ENCODE measurements at regions not wholly inside any gene's neighbourhood (a gene's known extent, or its start where the extent isn't known, plus 50 kb on each side); places are given as distances from the start of the nearest gene placed in this dataset.

DNA sequence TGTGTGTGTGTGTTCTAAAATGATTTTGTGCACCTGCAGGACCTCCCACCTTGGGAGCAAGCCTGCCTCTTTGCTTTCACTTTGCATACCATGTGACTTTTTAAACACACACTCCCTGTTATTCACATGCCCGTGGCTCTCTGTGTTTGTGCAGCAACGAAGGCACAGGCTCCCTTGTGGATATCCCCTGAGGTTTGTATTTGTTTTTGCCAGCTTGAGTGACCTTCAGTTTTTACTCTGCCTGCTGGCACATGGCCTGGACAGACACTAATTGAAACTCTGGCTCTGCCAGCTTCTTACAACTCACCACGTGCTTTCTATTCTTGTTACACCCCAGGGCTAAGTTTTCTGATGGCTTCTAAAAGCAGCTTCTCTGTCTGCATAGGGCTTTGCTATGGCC, 885.8 kb downstream of the SH3BGRL start:
- H2BK15ac ChIP-seq (ENCODE audit: low read length), result no peak overlapping the region
- H3K18ac ChIP-seq (ENCODE audit: low read length), result no peak overlapping the region
- H3K9me3 ChIP-seq (replicated peaks in 1 of 2; ENCODE audit: control insufficient read depth in 2 of 2, insufficient read depth in 1 of 2, low read depth in 1 of 2, low read length in 2 of 2), result no peaks in the 10 kb centered on the region
- no CpG with 5 or more reads among the region's 3 CpGs for WGBS, 2 donors (ENCODE audit: extremely low coverage in 2 of 2, insufficient read length in 2 of 2, insufficient replicate concordance in 1 of 2)
- no peak overlapping the region for H2BK12ac ChIP-seq (ENCODE audit: low read length)
- no peak overlapping the region for H2AFZ ChIP-seq (ENCODE audit: low read length)
- no peak overlapping the region for H3K4me3 ChIP-seq (ENCODE audit: low read length in 2 of 2)
- no peak overlapping the region for H3K14ac ChIP-seq (ENCODE audit: low read length)
- H4K8ac ChIP-seq (ENCODE audit: low read depth, low read length), result no peak overlapping the region
- H2BK5ac ChIP-seq (ENCODE audit: low read length), result no peak overlapping the region
- H4K91ac ChIP-seq (ENCODE audit: low read depth, low read length, poor library complexity), result no peak overlapping the region
- DNase-seq (ENCODE audit: low spot score), result no peak
- no peak overlapping the region for H2AK5ac ChIP-seq (ENCODE audit: low read depth, low read length)
- no peak overlapping the region for H3K27ac ChIP-seq (replicated peaks; ENCODE audit: low read length)
- H3K23ac ChIP-seq (ENCODE audit: low read depth, low read length, poor library complexity), result no peak overlapping the region
- H3K4me2 ChIP-seq (ENCODE audit: insufficient read depth, low read length, poor library complexity, severe bottlenecking), result no peak overlapping the region
- H3K79me1 ChIP-seq (ENCODE audit: low read depth, low read length), result no peaks in the 10 kb centered on the region
- no peak overlapping the region for H2BK120ac ChIP-seq (ENCODE audit: low read depth, low read length)
- H3K4me1 ChIP-seq (ENCODE audit: control insufficient read depth in 2 of 2, insufficient read depth in 1 of 2, low read depth in 1 of 2, low read length in 2 of 2), result no peaks in the 10 kb centered on the region
- H3K36me3 ChIP-seq (replicated peaks in 1 of 2; ENCODE audit: control insufficient read depth in 2 of 2, insufficient read depth in 2 of 2, low read length in 2 of 2), result no peaks in the 10 kb centered on the region
- no peak overlapping the region for H3K9ac ChIP-seq (ENCODE audit: low read depth, low read length, poor library complexity)
- no peak overlapping the region for H3K4ac ChIP-seq (ENCODE audit: low read length)
- no peaks in the 10 kb centered on the region for H3K27me3 ChIP-seq (ENCODE audit: control insufficient read depth in 3 of 3, insufficient read depth in 3 of 3, low read depth in 1 of 3, low read length in 3 of 3)

DNA sequence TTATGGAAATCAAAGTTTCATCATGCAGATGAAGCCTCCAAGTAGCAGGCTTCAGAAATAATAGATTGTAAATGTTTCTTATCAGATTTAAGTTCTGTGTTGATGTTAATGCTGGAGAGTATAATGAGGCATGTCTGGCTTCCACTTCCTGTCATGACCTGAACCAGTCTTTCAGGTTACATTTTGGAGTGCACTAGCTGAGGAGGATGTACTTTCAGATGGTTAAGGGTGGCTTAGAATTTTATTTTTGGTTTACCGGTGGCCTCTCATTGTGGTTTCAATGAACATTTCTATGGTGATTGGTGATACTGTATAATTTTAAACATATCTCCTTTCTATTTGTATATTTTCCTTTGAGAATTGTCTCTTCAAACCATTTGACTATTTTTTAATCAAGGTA, 890.4 kb downstream of the SH3BGRL start:
- no peak overlapping the region for H2BK15ac ChIP-seq (ENCODE audit: low read length)
- no peaks in the 10 kb centered on the region for H3K79me1 ChIP-seq (ENCODE audit: low read depth, low read length)
- H3K27ac ChIP-seq (replicated peaks; ENCODE audit: low read length), result no peak overlapping the region
- H2BK120ac ChIP-seq (ENCODE audit: low read depth, low read length), result no peak overlapping the region
- H3K18ac ChIP-seq (ENCODE audit: low read length), result no peak overlapping the region
- H3K36me3 ChIP-seq (replicated peaks in 1 of 2; ENCODE audit: control insufficient read depth in 2 of 2, insufficient read depth in 2 of 2, low read length in 2 of 2), result no peaks in the 10 kb centered on the region
- no peak overlapping the region for H3K4me2 ChIP-seq (ENCODE audit: insufficient read depth, low read length, poor library complexity, severe bottlenecking)
- no peaks in the 10 kb centered on the region for H3K9me3 ChIP-seq (replicated peaks in 1 of 2; ENCODE audit: control insufficient read depth in 2 of 2, insufficient read depth in 1 of 2, low read depth in 1 of 2, low read length in 2 of 2)
- no peak overlapping the region for H2AK5ac ChIP-seq (ENCODE audit: low read depth, low read length)
- no peak overlapping the region for H4K8ac ChIP-seq (ENCODE audit: low read depth, low read length)
- no peak overlapping the region for H2BK5ac ChIP-seq (ENCODE audit: low read length)
- no peak overlapping the region for H2AFZ ChIP-seq (ENCODE audit: low read length)
- H3K4me1 ChIP-seq (ENCODE audit: control insufficient read depth in 2 of 2, insufficient read depth in 1 of 2, low read depth in 1 of 2, low read length in 2 of 2), result no peaks in the 10 kb centered on the region
- H2BK12ac ChIP-seq (ENCODE audit: low read length), result no peak overlapping the region
- DNase-seq (ENCODE audit: low spot score), result no peak
- H3K14ac ChIP-seq (ENCODE audit: low read length), result no peak overlapping the region
- H3K27me3 ChIP-seq (ENCODE audit: control insufficient read depth in 3 of 3, insufficient read depth in 3 of 3, low read depth in 1 of 3, low read length in 3 of 3), result no peaks in the 10 kb centered on the region
- no peak overlapping the region for H3K23ac ChIP-seq (ENCODE audit: low read depth, low read length, poor library complexity)
- H3K9ac ChIP-seq (ENCODE audit: low read depth, low read length, poor library complexity), result no peak overlapping the region
- H4K91ac ChIP-seq (ENCODE audit: low read depth, low read length, poor library complexity), result no peak overlapping the region
- WGBS, 2 donors (ENCODE audit: extremely low coverage in 2 of 2, insufficient read length in 2 of 2, insufficient replicate concordance in 1 of 2), result no CpG with 5 or more reads among the region's 1 CpG
- H3K4ac ChIP-seq (ENCODE audit: low read length), result no peak overlapping the region
- H3K4me3 ChIP-seq (ENCODE audit: low read length in 2 of 2), result no peak overlapping the region

DNA sequence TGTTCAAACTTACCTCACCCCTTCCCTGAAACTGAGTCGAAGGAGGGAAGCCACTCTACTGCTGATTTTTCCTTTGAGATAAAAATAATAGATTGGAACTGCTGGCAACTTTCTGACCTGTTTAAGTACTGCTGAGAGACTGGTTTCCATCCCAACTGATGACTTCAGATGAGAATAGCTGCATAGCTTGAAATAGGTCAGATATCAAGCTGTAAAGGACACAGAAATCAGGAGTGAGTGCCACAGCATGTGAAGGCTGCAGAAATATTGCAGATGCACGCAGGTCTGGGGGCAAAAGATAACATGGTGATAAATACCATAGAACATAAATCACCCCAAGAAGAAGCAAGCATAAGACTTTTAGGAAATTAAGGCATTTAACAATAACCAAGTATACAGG, 923.2 kb downstream of the SH3BGRL start:
- Histone ChIP-seq H2BK5ac (ENCODE audit: low read length) (no peak overlapping the region), H3K4ac (ENCODE audit: low read length) (no peak overlapping the region), H2AFZ (ENCODE audit: low read length) (no peak overlapping the region), H3K27me3 (ENCODE audit: control insufficient read depth in 3 of 3, insufficient read depth in 3 of 3, low read depth in 1 of 3, low read length in 3 of 3) (no peaks in the 10 kb centered on the region), H2BK15ac (ENCODE audit: low read length) (no peak overlapping the region), H3K14ac (ENCODE audit: low read length) (no peak overlapping the region), H3K4me3 (ENCODE audit: low read length in 2 of 2) (no peak overlapping the region), H3K4me2 (ENCODE audit: insufficient read depth, low read length, poor library complexity, severe bottlenecking) (no peak overlapping the region), H2BK12ac (ENCODE audit: low read length) (no peak overlapping the region), H3K4me1 (ENCODE audit: control insufficient read depth in 2 of 2, insufficient read depth in 1 of 2, low read depth in 1 of 2, low read length in 2 of 2) (no peaks in the 10 kb centered on the region), H3K27ac (replicated peaks; ENCODE audit: low read length) (no peak overlapping the region), H2BK120ac (ENCODE audit: low read depth, low read length) (no peak overlapping the region), H3K9ac (ENCODE audit: low read depth, low read length, poor library complexity) (no peak overlapping the region), H3K23ac (ENCODE audit: low read depth, low read length, poor library complexity) (no peak overlapping the region), H4K8ac (ENCODE audit: low read depth, low read length) (no peak overlapping the region), H3K18ac (ENCODE audit: low read length) (no peak overlapping the region), H3K36me3 (replicated peaks in 1 of 2; ENCODE audit: control insufficient read depth in 2 of 2, insufficient read depth in 2 of 2, low read length in 2 of 2) (no peaks in the 10 kb centered on the region), H3K9me3 (replicated peaks in 1 of 2; ENCODE audit: control insufficient read depth in 2 of 2, insufficient read depth in 1 of 2, low read depth in 1 of 2, low read length in 2 of 2) (no peaks in the 10 kb centered on the region), H4K91ac (ENCODE audit: low read depth, low read length, poor library complexity) (no peak overlapping the region), H2AK5ac (ENCODE audit: low read depth, low read length) (no peak overlapping the region), H3K79me1 (ENCODE audit: low read depth, low read length) (no peaks in the 10 kb centered on the region)
- WGBS, 2 donors (ENCODE audit: extremely low coverage in 2 of 2, insufficient read length in 2 of 2, insufficient replicate concordance in 1 of 2), result no CpG with 5 or more reads among the region's 2 CpGs
- no peak for DNase-seq (ENCODE audit: low spot score)

DNA sequence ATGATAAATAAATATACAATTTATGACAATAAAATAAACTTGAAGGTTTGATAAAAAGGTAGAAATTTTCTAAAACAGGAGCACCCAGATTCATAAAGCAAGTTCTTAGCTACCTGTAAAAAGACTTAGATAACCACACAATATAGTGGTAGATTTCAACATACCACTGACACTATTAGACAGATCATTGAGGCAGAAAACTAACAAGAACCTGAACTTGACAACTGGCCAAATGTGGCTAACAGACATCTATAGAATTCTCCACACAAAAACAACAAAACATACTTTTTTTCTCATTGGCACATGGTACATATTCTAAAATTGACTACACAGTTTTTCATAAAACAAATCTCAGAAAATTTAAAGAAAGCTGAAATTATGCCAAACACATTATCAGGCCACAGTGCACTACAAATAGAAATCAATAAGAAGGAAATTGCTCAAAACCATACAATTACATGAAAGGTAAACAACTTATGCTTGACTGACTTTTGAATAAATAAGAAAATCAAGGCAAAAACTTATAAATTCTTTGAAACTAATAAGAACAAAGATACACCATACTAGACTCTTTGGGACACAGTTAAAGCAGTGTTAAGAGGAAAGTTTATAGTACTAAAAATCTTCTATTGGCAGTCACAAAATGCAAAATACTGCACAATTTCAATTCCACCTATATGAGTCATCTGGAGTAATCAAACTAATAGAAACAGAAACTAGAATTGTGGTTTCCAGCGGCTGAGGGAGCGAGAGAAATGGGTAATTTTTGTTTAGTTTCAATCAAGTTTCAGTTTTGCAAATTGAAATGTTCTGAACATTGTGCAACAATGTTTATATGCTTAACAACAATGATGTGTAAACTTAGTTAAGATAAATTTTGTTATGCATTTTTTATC, 925.6 kb downstream of the SH3BGRL start:
- H3K36me3 ChIP-seq (replicated peaks in 1 of 2; ENCODE audit: control insufficient read depth in 2 of 2, insufficient read depth in 2 of 2, low read length in 2 of 2), result no peaks in the 10 kb centered on the region
- no peaks in the 10 kb centered on the region for H3K9me3 ChIP-seq (replicated peaks in 1 of 2; ENCODE audit: control insufficient read depth in 2 of 2, insufficient read depth in 1 of 2, low read depth in 1 of 2, low read length in 2 of 2)
- H2AK5ac ChIP-seq (ENCODE audit: low read depth, low read length), result no peak overlapping the region
- H4K91ac ChIP-seq (ENCODE audit: low read depth, low read length, poor library complexity), result no peak overlapping the region
- H3K27ac ChIP-seq (replicated peaks; ENCODE audit: low read length), result no peak overlapping the region
- no peak overlapping the region for H2AFZ ChIP-seq (ENCODE audit: low read length)
- no peaks in the 10 kb centered on the region for H3K79me1 ChIP-seq (ENCODE audit: low read depth, low read length)
- H2BK5ac ChIP-seq (ENCODE audit: low read length), result no peak overlapping the region
- no peak overlapping the region for H3K4ac ChIP-seq (ENCODE audit: low read length)
- DNase-seq (ENCODE audit: low spot score), result no peak
- no peak overlapping the region for H3K14ac ChIP-seq (ENCODE audit: low read length)
- no peak overlapping the region for H3K4me3 ChIP-seq (ENCODE audit: low read length in 2 of 2)
- H3K27me3 ChIP-seq (ENCODE audit: control insufficient read depth in 3 of 3, insufficient read depth in 3 of 3, low read depth in 1 of 3, low read length in 3 of 3), result no peaks in the 10 kb centered on the region
- H2BK15ac ChIP-seq (ENCODE audit: low read length), result no peak overlapping the region
- no peak overlapping the region for H2BK12ac ChIP-seq (ENCODE audit: low read length)
- H3K18ac ChIP-seq (ENCODE audit: low read length), result no peak overlapping the region
- H3K9ac ChIP-seq (ENCODE audit: low read depth, low read length, poor library complexity), result no peak overlapping the region
- no peaks in the 10 kb centered on the region for H3K4me1 ChIP-seq (ENCODE audit: control insufficient read depth in 2 of 2, insufficient read depth in 1 of 2, low read depth in 1 of 2, low read length in 2 of 2)
- H3K23ac ChIP-seq (ENCODE audit: low read depth, low read length, poor library complexity), result no peak overlapping the region
- no peak overlapping the region for H2BK120ac ChIP-seq (ENCODE audit: low read depth, low read length)
- no peak overlapping the region for H4K8ac ChIP-seq (ENCODE audit: low read depth, low read length)
- no CpG with 5 or more reads among the region's 2 CpGs for WGBS, 2 donors (ENCODE audit: extremely low coverage in 2 of 2, insufficient read length in 2 of 2, insufficient replicate concordance in 1 of 2)
- no peak overlapping the region for H3K4me2 ChIP-seq (ENCODE audit: insufficient read depth, low read length, poor library complexity, severe bottlenecking)

All from neuronal stem cell (in vitro differentiated cells).